ENCODE measurements at regions not wholly inside any gene's neighbourhood (a gene's known extent, or its start where the extent isn't known, plus 50 kb on each side); places are given as distances from the start of the nearest gene placed in this dataset.

DNA sequence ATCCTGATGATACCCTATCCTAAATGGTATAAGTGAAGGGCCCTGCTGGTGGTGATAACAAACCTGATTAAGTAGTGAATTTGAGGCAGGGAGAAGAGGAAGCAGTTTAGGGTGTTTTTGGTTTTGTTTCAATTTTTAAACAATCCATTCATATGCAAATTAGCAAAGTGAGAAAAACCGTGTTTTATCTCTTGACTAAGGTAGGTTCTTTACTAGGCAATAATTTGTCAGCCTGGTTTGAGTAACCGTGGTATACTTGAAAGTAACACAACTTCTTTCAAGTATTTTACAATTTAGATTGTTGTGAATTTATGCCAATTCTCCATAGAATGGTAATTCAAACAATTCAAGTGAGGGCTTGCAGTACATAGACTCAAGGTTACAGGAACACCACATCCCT is 177.8 kb upstream of the CD180 start (continued):
- TF ChIP-seq NR2C2 (IDR thresholded peaks at IDR 0.05; ENCODE audit: borderline replicate concordance, control insufficient read depth, insufficient read length, low read depth) (no peak), HDAC2 (IDR thresholded peaks at IDR 0.05) (no peak), CTCF (IDR thresholded peaks at IDR 0.05 in 2 of 3, conservative IDR thresholded peaks at IDR 0.05 in 1 of 3; ENCODE audit: control insufficient read depth in 2 of 3, extremely low read depth in 1 of 3, insufficient read depth in 1 of 3, low read depth in 3 of 3, low read length in 3 of 3) (no peak), SIX5 (IDR thresholded peaks at IDR 0.05; ENCODE audit: low read depth, low read length, severe bottlenecking) (no peak)

- ChIA-PET RAD21 (ENCODE audit: unreplicated experiment) (no interaction called here), SMC1A (ENCODE audit: uncharacterized antibody, unreplicated experiment) (interaction anchor here (0.8 to 1.6 kb wide), 2 partner anchors 14 to 169 kb away, joined by 3 to 4 read pairs; no protein-coding TSS in a partner anchor), POLR2A (no interaction called here), CTCF (no interaction called here)
- Histone ChIP-seq H3K9me3 (replicated peaks; ENCODE audit: control insufficient read depth, insufficient read depth, low read length) (no peaks in the 10 kb centered on the region), H3K79me2 (ENCODE audit: control insufficient read depth, insufficient read depth, low read length) (no peaks in the 10 kb centered on the region), H3K9ac (ENCODE audit: control insufficient read depth, insufficient read depth, low read length) (no peak overlapping the region), H3K36me3 (ENCODE audit: control insufficient read depth in 2 of 2, insufficient read depth in 2 of 2, low read length in 1 of 2) (no peaks in the 10 kb centered on the region), H4K20me1 (ENCODE audit: control insufficient read depth, insufficient read depth) (no peaks in the 10 kb centered on the region), H3K4me1 (ENCODE audit: control insufficient read depth, insufficient read depth, low read length) (no peaks in the 10 kb centered on the region), H3K27ac (ENCODE audit: control insufficient read depth, insufficient read depth) (no peak overlapping the region), H3K27me3 (replicated peaks in 1 of 2; ENCODE audit: control insufficient read depth in 2 of 2, insufficient read depth in 2 of 2, low read length in 1 of 2) (no peaks in the 10 kb centered on the region), H3K4me2 (ENCODE audit: control insufficient read depth, insufficient read depth) (no peak overlapping the region), H2AFZ (ENCODE audit: control insufficient read depth, low read depth, low read length) (no peak overlapping the region), H3K4me3 (no peak overlapping the region)
- FAIRE-seq (no peak), ATAC-seq (no peak), DNase-seq (ENCODE audit: low read depth, low spot score) (no peak)
- no peak for TF ChIP-seq RBBP5 (conservative IDR thresholded peaks at IDR 0.05)
- no peak for TF ChIP-seq TBL1XR1 (IDR thresholded peaks at IDR 0.05; ENCODE audit: low read depth, low read length)
- no peak for TF ChIP-seq MTA3 (IDR thresholded peaks at IDR 0.05; ENCODE audit: borderline replicate concordance, low read length)
- no peak for TF ChIP-seq TARDBP (IDR thresholded peaks at IDR 0.05; ENCODE audit: borderline replicate concordance)
- TF ChIP-seq FOXK2 (IDR thresholded peaks at IDR 0.05) = no peak
- no peak for TF ChIP-seq NFXL1 (IDR thresholded peaks at IDR 0.05; ENCODE audit: borderline replicate concordance)
- no peak for TF ChIP-seq SRF (IDR thresholded peaks at IDR 0.05; ENCODE audit: low read depth in 2 of 2, low read length in 2 of 2)
- TF ChIP-seq RFX5 (IDR thresholded peaks at IDR 0.05; ENCODE audit: low read depth, low read length) = no peak
- TF ChIP-seq BACH1 (IDR thresholded peaks at IDR 0.05; ENCODE audit: borderline replicate concordance) = no peak
- no peak for TF ChIP-seq TCF3 (IDR thresholded peaks at IDR 0.05; ENCODE audit: borderline replicate concordance, insufficient read depth, low read depth, low read length)
- no peak for TF ChIP-seq ATF7 (IDR thresholded peaks at IDR 0.05; ENCODE audit: low read depth)
- no peak for TF ChIP-seq IKZF1 (conservative IDR thresholded peaks at IDR 0.05)
- TF ChIP-seq, protein P1, sequence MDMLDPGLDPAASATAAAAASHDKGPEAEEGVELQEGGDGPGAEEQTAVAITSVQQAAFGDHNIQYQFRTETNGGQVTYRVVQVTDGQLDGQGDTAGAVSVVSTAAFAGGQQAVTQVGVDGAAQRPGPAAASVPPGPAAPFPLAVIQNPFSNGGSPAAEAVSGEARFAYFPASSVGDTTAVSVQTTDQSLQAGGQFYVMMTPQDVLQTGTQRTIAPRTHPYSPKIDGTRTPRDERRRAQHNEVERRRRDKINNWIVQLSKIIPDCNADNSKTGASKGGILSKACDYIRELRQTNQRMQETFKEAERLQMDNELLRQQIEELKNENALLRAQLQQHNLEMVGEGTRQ (IDR thresholded peaks at IDR 0.05; ENCODE audit: borderline replicate concordance, low read depth, low read length) = no peak
- TF ChIP-seq SMAD5 (IDR thresholded peaks at IDR 0.05; ENCODE audit: low read depth) = no peak
- no peak for TF ChIP-seq MLLT1 (IDR thresholded peaks at IDR 0.05)
- in situ Hi-C loops (cut with MboI) = no loop called here
- BruUV-seq (replicated peaks) = no TSS peak
- intact Hi-C loops (cut with micrococcal nuclease; ENCODE audit: unreplicated experiment) = no loop called here
- WGBS (ENCODE audit: insufficient coverage, insufficient replicate concordance, low lambda C conversion rate, missing lambda C conversion rate) = 0% methylated on average over 1 of the region's 1 CpG
Observed at GRCh38 chr5:67373518-67373917, 176.9 kb upstream of the CD180 start.
